ENCODE measurements at regions not wholly inside any gene's neighbourhood (a gene's known extent, or its start where the extent isn't known, plus 50 kb on each side); places are given as distances from the start of the nearest gene placed in this dataset.

DNA sequence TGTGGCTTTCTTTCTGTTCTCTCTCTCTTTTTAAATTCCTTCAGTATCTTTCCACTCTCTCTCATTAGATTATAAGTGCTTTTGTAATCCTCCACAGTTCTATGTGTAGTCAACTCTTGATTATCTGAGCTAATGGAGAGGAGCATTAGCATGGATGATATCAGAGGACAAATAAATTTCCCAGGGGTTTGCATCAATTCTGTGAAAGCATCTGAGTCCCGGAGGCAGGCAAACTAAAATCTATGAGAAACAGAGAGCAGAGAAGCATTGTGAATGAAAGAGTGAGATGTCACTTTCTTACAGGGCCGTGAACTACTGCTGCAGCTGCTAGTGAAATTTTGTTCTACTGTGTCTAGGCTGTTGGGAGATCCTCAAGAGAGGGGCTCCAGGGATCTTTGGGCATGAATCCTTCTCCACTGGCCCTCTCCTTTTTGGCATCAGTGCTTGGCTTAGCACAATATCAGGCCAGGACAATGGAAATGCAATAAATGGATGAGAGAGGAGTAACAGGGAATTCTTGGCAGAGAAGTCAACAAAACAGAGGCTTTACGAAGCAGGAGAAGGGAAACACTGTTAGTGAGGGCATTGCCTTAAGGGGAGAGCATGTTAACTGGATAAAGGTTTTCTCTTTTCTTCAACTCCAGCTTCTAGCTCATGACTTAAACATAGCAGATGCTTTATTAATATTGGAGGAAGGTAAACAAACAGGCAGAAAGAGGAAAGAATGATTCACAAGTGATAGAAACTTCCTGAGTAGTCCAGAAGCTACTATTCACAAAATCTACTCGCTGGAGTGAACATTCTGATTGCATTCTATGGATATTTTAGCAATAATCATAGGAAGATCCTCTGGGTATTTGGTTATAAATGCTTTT, 847.0 kb upstream of the MAP3K7 start:
- Histone ChIP-seq H3K36me3 (no peaks in the 10 kb centered on the region), H3K27ac (no peak overlapping the region), H3K4me3 (no peak overlapping the region), H3K4me1 (no peaks in the 10 kb centered on the region), H3K27me3 (no peaks in the 10 kb centered on the region), H3K9me3 (no peaks in the 10 kb centered on the region)
- intact Hi-C loops (cut with DNase I; ENCODE audit: low total_unique reads) = no loop called here
- DNase-seq (ENCODE audit: low spot score in 2 of 2) = no peak
- TF ChIP-seq CTCF (IDR thresholded peaks at IDR 0.05) (no peak), POLR2AphosphoS5 (IDR thresholded peaks at IDR 0.05) (no peak), POLR2A (IDR thresholded peaks at IDR 0.05) (no peak)

DNA sequence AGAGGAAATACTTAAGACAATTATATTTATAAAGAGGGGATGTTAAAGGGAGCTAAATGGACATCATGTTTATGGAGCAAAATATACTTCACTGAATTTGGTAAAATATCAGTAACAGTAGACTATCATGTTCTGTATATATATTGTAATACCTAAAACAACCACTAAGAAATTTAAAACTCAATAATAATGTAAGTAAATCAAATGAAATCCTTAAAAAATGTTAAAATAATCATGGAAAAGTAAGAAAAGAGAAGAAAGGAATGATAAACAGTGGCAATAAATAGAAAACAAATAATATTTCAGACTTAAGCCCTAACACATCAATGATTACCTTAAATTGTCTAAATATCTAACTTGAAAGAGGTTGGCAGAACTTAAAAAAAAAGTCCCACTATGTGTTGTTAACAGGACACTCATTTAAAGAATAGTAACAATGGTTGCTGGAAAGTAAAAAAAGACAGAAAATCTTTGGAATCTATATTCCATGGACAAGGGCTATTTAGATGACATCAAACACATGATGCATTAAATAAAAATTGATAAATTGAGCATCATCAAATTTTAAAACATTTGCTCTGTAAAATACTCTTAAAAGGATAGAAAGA, 842.2 kb upstream of the MAP3K7 start:
- TF ChIP-seq POLR2A (IDR thresholded peaks at IDR 0.05) = no peak
- no peak for TF ChIP-seq POLR2AphosphoS5 (IDR thresholded peaks at IDR 0.05)
- no peak for TF ChIP-seq CTCF (IDR thresholded peaks at IDR 0.05)
- Histone ChIP-seq H3K36me3 (no peaks in the 10 kb centered on the region), H3K27me3 (no peaks in the 10 kb centered on the region), H3K27ac (no peak overlapping the region), H3K4me1 (no peaks in the 10 kb centered on the region), H3K4me3 (no peak overlapping the region), H3K9me3 (no peaks in the 10 kb centered on the region)
- no peak for DNase-seq (ENCODE audit: low spot score in 2 of 2)
- intact Hi-C loops (cut with DNase I; ENCODE audit: low total_unique reads) = no loop called here

DNA sequence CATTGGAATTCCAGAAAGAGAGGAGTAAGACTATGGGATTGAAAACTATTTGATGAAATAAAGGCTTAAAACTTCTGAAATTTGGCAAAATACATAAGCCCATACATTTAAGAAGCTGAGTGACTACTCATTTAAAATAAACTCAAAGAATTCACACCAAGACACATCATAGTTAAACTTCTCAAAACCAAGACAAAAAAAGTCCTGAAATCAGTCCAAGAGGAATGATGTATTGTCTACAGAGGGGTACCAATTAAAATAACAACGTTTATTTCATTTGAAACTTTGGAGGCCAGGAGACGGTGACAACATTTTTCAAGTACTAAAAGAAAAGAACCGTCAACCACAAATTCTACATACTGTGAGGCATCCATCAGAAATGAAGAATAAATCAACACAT, 841.4 kb upstream of the MAP3K7 start:
- no peak overlapping the region for H3K4me3 ChIP-seq
- TF ChIP-seq CTCF (IDR thresholded peaks at IDR 0.05) = no peak
- TF ChIP-seq POLR2AphosphoS5 (IDR thresholded peaks at IDR 0.05) = no peak
- H3K4me1 ChIP-seq = no peaks in the 10 kb centered on the region
- H3K9me3 ChIP-seq = no peaks in the 10 kb centered on the region
- no peaks in the 10 kb centered on the region for H3K36me3 ChIP-seq
- no peak for DNase-seq (ENCODE audit: low spot score in 2 of 2)
- H3K27me3 ChIP-seq = no peaks in the 10 kb centered on the region
- H3K27ac ChIP-seq = no peak overlapping the region
- intact Hi-C loops (cut with DNase I; ENCODE audit: low total_unique reads) = no loop called here

GRCh38 chr6:91420243-91420642, 833.4 kb upstream of the MAP3K7 start:
- Histone ChIP-seq H3K4me3 (no peak overlapping the region), H3K27ac (no peak overlapping the region), H3K36me3 (no peaks in the 10 kb centered on the region), H3K27me3 (no peaks in the 10 kb centered on the region), H3K4me1 (no peaks in the 10 kb centered on the region), H3K9me3 (peaks cover 12 to 31% of the 10 kb centered on the region in 2 donors)
- TF ChIP-seq POLR2A (IDR thresholded peaks at IDR 0.05) (no peak), CTCF (IDR thresholded peaks at IDR 0.05) (no peak)
- intact Hi-C loops (cut with DNase I; ENCODE audit: low total_unique reads) = no loop called here
- DNase-seq (ENCODE audit: low spot score in 2 of 2) = no peak

- H3K4me1 ChIP-seq = no peaks in the 10 kb centered on the region
- intact Hi-C loops (cut with DNase I; ENCODE audit: low total_unique reads) = no loop called here
- no peak for TF ChIP-seq POLR2A (IDR thresholded peaks at IDR 0.05)
- TF ChIP-seq CTCF (IDR thresholded peaks at IDR 0.05) = no peak
- no peak for TF ChIP-seq POLR2AphosphoS5 (IDR thresholded peaks at IDR 0.05)
- no peaks in the 10 kb centered on the region for H3K36me3 ChIP-seq
- H3K27ac ChIP-seq = no peak overlapping the region
- peaks cover 7 to 19% of the 10 kb centered on the region in 2 donors for H3K9me3 ChIP-seq
- no peak for DNase-seq (ENCODE audit: low spot score in 2 of 2)
- no peak overlapping the region for H3K4me3 ChIP-seq
- no peaks in the 10 kb centered on the region for H3K27me3 ChIP-seq
Measured at GRCh38 chr6:91415031-91415605, 828.2 kb upstream of the MAP3K7 start.

Measured in breast epithelium (tissue), 4 donors.